ENCODE measurements at regions not wholly inside any gene's neighbourhood (a gene's known extent, or its start where the extent isn't known, plus 50 kb on each side); places are given as distances from the start of the nearest gene placed in this dataset.

GRCh38 chr4:12889054-12889453, 595.1 kb downstream of the RAB28 start:
- TF ChIP-seq CTCF (IDR thresholded peaks at IDR 0.05; ENCODE audit: control extremely low read depth in 1 of 3, insufficient read depth in 1 of 3, low read depth in 1 of 3, low read length in 3 of 3): no peak
- no peak for TF ChIP-seq POLR2A (IDR thresholded peaks at IDR 0.05; ENCODE audit: control extremely low read depth in 1 of 2, low read depth in 2 of 2, low read length in 2 of 2)
- no peak for TF ChIP-seq EZH2 (IDR thresholded peaks at IDR 0.05; ENCODE audit: low read depth, low read length, severe bottlenecking)
- TF ChIP-seq GABPA (IDR thresholded peaks at IDR 0.05; ENCODE audit: borderline replicate concordance, insufficient read depth, low read length): no peak
- TF ChIP-seq CBX5 (IDR thresholded peaks at IDR 0.05; ENCODE audit: low read depth, low read length): no peak
- TF ChIP-seq POLR2AphosphoS5 (IDR thresholded peaks at IDR 0.05; ENCODE audit: low read depth, low read length): no peak
- TF ChIP-seq PHF8 (conservative IDR thresholded peaks at IDR 0.05; ENCODE audit: low read depth, low read length): no peak
- TF ChIP-seq, protein P1, sequence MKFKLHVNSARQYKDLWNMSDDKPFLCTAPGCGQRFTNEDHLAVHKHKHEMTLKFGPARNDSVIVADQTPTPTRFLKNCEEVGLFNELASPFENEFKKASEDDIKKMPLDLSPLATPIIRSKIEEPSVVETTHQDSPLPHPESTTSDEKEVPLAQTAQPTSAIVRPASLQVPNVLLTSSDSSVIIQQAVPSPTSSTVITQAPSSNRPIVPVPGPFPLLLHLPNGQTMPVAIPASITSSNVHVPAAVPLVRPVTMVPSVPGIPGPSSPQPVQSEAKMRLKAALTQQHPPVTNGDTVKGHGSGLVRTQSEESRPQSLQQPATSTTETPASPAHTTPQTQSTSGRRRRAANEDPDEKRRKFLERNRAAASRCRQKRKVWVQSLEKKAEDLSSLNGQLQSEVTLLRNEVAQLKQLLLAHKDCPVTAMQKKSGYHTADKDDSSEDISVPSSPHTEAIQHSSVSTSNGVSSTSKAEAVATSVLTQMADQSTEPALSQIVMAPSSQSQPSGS (IDR thresholded peaks at IDR 0.05; ENCODE audit: low read length): no peak
- no peak for TF ChIP-seq CEBPB (IDR thresholded peaks at IDR 0.05; ENCODE audit: low read depth, low read length)
- no peak for TF ChIP-seq SIRT6 (IDR thresholded peaks at IDR 0.05; ENCODE audit: low read length)
- no peak for TF ChIP-seq KDM1A (IDR thresholded peaks at IDR 0.05; ENCODE audit: borderline replicate concordance, low read length)
- no peak for TF ChIP-seq SP1 (IDR thresholded peaks at IDR 0.05; ENCODE audit: low read depth, low read length)
- TF ChIP-seq TAF1 (IDR thresholded peaks at IDR 0.05; ENCODE audit: low read depth, low read length): no peak
